ENCODE measurements at regions not wholly inside any gene's neighbourhood (a gene's known extent, or its start where the extent isn't known, plus 50 kb on each side); places are given as distances from the start of the nearest gene placed in this dataset.
"Not testable (repeated sequence)": the region's sequence is repeated elsewhere in the genome, so short reads cannot be mapped to it uniquely, and the experiment has no call there.

DNA sequence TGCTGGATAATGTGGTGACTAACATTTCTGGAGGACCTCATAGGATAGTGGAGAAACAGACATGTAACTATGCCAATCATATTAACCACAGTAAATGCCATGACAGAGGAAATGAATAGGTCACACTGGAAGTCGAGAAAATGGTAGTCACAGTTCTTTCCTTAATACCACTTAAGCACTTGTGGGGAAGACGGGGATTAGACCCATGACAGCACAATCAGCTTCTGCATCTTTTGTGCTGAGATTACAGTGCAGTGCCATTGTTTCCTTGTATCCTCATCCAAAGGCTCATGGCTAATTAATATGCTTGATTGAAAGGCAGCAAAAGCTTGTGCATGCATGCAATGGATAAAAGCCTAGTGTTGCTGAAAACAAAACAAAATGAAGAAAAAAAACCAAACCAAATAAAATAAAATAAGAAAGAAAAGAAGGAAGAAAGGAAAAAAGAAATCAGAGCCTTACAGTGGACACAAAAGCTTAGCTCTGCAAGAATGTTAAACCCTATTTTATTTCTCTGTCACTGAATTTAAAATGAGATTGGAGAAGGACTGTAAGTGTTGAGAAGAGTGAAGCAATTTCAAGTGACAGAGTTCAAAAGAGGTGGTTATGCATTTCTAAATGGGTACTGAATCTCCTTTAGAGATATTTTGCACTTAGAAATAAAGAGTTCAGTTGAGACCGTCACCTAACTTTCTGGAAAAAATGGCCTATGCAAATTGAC is 1011.9 kb downstream of the CDH8 start:
- Mint-ChIP-seq H3K9me3 (peaks cover 8% of the 10 kb centered on the region), H3K27ac (no peak overlapping the region), H3K4me1 (no peaks in the 10 kb centered on the region), H3K27me3 (no peaks in the 10 kb centered on the region), H3K4me3 (no peak overlapping the region), H3K36me3 (no peaks in the 10 kb centered on the region)
- no peak for ATAC-seq (ENCODE audit: low read depth)
- DNase-seq (ENCODE audit: low spot score in 2 of 2): no peak

DNA sequence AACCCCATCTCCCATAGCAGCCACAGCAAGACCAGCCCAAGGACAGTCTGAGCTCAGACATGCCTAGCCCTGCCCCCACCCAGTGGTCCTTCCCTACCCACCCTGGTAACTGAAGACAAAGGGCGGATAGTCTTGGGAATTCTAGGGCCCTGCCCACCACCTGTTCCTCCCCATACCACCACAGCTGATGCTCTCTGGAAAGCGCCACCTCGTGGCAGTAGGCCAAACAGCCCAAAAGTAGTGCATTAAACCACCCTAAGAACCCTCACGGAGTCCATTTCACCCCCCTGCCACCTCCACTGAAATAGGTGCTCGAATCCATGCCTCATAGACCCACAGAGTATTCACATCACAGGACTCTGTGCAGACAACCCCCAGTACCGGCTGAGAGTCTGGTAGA is 1021.4 kb downstream of the CDH8 start:
- ATAC-seq (ENCODE audit: low read depth): no peak
- H3K4me1 Mint-ChIP-seq: no peaks in the 10 kb centered on the region
- no peak overlapping the region for H3K4me3 Mint-ChIP-seq
- H3K27ac Mint-ChIP-seq: no peak overlapping the region
- no peaks in the 10 kb centered on the region for H3K27me3 Mint-ChIP-seq
- peaks cover 2% of the 10 kb centered on the region for H3K36me3 Mint-ChIP-seq
- peaks cover 10% of the 10 kb centered on the region for H3K9me3 Mint-ChIP-seq
- DNase-seq (ENCODE audit: low spot score in 2 of 2): no peak

DNA sequence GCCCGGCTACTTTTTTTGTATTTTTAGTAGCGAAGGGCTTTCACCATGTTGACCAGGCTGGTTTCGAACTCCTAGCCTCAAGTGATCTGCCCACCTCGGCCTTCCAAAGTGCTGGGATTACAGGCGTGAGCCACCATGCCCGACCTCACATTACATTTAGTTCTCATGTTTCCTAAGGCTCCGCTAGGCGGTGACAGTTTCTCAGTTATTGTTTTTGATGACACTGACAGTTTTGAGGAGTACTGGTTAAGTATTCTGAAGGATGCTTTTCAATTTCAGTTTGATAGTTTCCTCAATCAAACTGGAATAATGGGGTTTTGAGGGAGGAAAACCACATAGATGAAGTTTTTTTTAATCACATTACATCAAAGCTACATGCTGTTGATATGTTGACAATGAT is 1028.5 kb downstream of the CDH8 start:
- Mint-ChIP-seq H3K36me3 (no peaks in the 10 kb centered on the region), H3K9me3 (peaks cover 2% of the 10 kb centered on the region), H3K4me1 (no peaks in the 10 kb centered on the region), H3K27ac (no peak overlapping the region), H3K4me3 (no peak overlapping the region), H3K27me3 (no peaks in the 10 kb centered on the region)
- ATAC-seq (ENCODE audit: low read depth) (no peak), DNase-seq (ENCODE audit: low spot score in 2 of 2) (no peak)

DNA sequence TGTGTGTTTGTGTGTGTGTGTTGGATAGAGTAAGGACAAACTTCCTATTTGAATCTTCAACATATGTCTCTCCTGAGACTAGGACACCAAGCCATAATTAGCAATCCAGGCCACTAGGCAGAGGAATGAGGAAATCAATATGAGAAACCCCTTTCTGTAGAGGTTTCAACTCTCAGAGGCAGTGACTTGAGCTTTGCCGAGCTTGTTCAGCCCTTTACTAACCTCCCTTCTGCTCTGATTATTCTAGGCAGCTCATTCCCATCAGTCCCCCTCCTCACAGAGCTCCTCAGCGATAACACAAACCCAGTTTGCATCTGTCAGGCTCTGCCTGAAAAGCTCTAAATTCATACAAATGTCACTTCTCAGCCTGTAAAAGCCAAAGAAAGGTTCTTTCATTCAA is 1030.3 kb downstream of the CDH8 start:
- no peaks in the 10 kb centered on the region for H3K36me3 Mint-ChIP-seq

DNA sequence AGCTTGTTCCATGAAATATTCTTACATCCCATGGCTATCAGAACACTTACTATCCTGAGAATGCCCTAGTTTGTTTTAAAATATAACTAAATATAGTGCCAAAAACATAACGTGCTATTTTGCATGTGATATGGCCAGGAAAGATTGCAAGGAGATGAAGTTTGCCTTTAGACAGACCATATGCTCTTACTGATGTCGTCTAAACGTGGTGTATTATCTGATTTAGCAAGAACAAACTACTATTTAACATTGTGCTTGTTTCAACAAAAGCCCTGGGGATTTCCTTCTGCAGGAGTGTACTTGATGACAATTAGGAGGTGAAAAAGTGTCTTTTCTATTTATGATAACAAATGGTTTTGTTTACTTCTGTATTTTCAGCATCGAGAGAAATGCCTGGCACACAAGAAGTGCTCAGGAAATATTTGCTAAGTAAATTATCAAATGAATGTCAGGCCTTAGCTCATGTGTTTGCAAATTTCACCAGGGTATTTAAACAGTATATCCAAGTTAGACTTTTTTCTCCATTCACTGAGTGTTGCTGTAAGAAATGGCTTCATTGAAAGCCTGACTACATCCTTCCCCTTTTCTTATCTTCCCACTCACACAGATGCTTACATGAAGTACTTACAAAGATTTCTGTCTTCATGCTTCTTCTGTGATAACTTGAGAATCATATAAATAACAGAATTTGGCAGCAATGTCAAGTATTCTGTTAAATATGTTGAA is 1033.6 kb downstream of the CDH8 start:
- H3K4me1 Mint-ChIP-seq: no peaks in the 10 kb centered on the region
- no peak overlapping the region for H3K4me3 Mint-ChIP-seq
- H3K36me3 Mint-ChIP-seq: no peaks in the 10 kb centered on the region
- H3K27me3 Mint-ChIP-seq: no peaks in the 10 kb centered on the region
- ATAC-seq (ENCODE audit: low read depth): no peak
- no peak for DNase-seq (ENCODE audit: low spot score in 2 of 2)
- peaks cover 2% of the 10 kb centered on the region for H3K9me3 Mint-ChIP-seq
- H3K27ac Mint-ChIP-seq: no peak overlapping the region

More for the DNA sequence above, 1030.3 kb downstream of the CDH8 start:
- Mint-ChIP-seq H3K4me3 (no peak overlapping the region), H3K9me3 (peaks cover 2% of the 10 kb centered on the region), H3K27me3 (no peaks in the 10 kb centered on the region), H3K27ac (no peak overlapping the region), H3K4me1 (no peaks in the 10 kb centered on the region)
- DNase-seq (ENCODE audit: low spot score in 2 of 2): no peak
- ATAC-seq (ENCODE audit: low read depth): no peak

DNA sequence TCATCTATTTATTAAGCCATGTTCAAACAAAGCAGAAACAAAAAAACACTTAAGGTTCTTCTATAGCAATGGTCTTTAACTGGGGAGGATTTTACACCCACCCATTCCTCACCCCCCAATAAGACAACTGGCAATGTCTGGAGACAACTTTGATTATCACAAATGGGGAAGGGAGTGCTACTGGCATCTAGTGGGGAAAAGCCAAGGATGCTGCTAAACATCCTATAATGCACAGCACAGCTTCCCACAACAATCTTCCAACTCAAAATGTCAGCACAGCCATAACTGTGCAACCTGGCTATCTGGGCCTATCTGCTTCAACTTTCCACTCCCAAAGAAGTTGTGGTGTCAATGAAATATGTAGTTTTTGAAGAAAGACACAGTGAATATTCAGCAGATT is 1044.4 kb downstream of the CDH8 start:
- H3K27me3 Mint-ChIP-seq: no peaks in the 10 kb centered on the region
- no peaks in the 10 kb centered on the region for H3K36me3 Mint-ChIP-seq
- H3K4me1 Mint-ChIP-seq: no peaks in the 10 kb centered on the region
- no peak overlapping the region for H3K4me3 Mint-ChIP-seq
- no peak for DNase-seq (ENCODE audit: low spot score in 2 of 2)
- H3K27ac Mint-ChIP-seq: no peak overlapping the region
- peaks cover 6% of the 10 kb centered on the region for H3K9me3 Mint-ChIP-seq
- ATAC-seq (ENCODE audit: low read depth): no peak

DNA sequence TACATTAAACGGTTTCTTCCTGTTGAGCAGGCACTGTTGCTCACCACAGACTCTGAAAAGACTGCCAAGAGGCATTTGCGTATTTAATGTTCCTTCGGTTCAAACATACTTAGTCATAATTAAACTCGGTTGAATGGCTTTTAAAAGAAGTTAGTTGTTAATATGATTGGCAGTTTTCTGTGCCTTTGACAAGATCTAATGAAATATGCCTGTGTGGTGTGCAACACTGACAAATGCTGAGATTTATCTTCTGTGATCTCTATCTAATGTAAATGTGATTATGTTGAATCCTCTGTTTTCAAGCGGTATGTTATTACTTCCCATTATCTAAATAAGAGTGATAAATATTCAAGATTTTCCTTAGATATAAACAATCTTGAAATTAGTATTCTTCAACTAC is 1046.6 kb downstream of the CDH8 start:
- no peak for ATAC-seq (ENCODE audit: low read depth)
- Mint-ChIP-seq H3K27me3 (no peaks in the 10 kb centered on the region), H3K36me3 (no peaks in the 10 kb centered on the region), H3K27ac (no peak overlapping the region), H3K4me3 (no peak overlapping the region), H3K4me1 (no peaks in the 10 kb centered on the region), H3K9me3 (peaks cover 4% of the 10 kb centered on the region)
- no peak for DNase-seq (ENCODE audit: low spot score in 2 of 2)

DNA sequence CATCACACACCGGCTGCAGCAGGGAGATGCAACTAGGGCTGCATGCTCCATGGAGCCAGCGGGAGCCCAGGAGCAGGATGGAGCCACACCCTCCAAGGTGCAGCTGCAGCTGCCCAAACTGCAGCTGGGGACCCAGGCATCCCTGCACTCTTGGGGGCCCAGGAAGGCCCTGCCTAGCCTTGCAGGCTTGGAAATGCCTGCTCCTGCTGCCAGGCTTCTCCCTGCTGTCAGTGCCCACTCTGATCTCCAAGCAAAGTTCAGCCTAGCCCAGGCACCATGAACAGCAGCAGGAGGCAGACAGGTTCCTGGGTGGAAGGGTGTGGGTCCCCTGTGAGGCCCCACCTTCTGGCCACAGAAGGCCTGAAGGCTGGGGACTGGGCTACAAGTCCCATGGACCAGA is 1057.1 kb downstream of the CDH8 start:
- H3K27me3 Mint-ChIP-seq: no peaks in the 10 kb centered on the region
- H3K9me3 Mint-ChIP-seq: peaks cover 5% of the 10 kb centered on the region
- ATAC-seq (ENCODE audit: low read depth) (no peak), DNase-seq (ENCODE audit: low spot score in 2 of 2) (no peak)
- H3K4me3 Mint-ChIP-seq: no peak overlapping the region
- no peaks in the 10 kb centered on the region for H3K4me1 Mint-ChIP-seq
- H3K36me3 Mint-ChIP-seq: no peaks in the 10 kb centered on the region
- no peak overlapping the region for H3K27ac Mint-ChIP-seq

DNA sequence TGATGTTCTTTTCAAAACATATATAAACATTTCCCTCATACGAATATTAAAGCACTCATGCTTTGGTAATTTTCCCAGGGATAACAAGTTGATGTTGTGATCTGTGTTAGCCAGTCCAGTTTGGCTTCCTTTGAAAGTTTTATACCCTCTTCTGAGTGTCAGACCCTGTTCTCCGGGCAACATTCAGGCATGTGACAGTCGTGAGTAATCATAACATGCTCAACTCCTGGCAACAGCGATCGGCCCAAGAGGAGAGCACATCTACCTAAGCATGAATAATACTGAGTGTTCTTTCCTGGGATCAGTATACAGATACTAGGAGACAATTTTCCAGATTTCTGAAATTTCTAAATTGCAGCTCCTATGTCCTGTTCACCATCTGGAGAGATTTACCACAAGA is 1086.4 kb downstream of the CDH8 start:
- Mint-ChIP-seq H3K36me3 (no peaks in the 10 kb centered on the region), H3K9me3 (peaks cover 10% of the 10 kb centered on the region), H3K4me3 (no peak overlapping the region), H3K27me3 (no peaks in the 10 kb centered on the region), H3K27ac (no peak overlapping the region), H3K4me1 (no peaks in the 10 kb centered on the region)
- no peak for ATAC-seq (ENCODE audit: low read depth)
- no peak for DNase-seq (ENCODE audit: low spot score in 2 of 2)

DNA sequence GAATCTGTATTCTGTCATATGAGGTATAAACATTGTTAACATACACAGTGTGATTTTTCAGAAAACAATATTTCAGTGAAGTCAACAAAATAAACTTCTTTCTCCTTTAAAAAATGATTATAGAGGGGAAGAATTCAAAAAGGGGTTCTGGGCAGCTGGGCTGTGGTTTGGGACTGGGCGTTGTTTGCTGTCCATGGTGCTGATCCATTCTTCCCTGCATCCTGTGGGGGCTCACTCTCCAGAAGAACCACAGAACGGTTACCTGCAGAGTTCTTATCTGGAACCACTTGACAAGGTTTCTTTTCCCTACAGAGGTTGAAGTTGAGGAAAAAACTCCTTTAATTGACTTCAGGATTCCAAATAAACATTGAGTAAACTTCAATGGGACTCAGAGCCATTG is 1091.0 kb downstream of the CDH8 start:
- DNase-seq (ENCODE audit: low spot score in 2 of 2): no peak

DNA sequence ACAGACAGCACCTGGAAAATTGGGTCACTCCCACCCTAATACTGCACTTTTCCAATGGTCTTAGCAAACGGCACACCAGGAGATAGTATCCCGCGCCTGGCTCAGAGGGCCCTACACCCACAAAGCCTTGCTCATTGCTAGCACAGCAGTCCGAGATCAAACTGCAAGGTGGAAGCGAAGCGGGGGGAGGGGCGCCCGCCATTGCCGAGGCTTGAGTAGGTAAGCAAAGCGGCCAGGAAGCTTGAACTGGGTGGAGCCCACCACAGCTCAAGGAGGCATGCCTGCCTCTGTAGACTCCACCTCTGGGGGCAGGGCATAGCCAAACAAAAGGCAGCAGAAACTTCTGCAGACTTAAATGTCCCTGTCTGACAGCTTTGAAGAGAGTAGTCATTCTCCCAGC is 1100.0 kb downstream of the CDH8 start:
- H3K27me3 Mint-ChIP-seq; DNase-seq (ENCODE audit: low spot score in 2 of 2); H3K9me3 Mint-ChIP-seq; H3K4me3 Mint-ChIP-seq; ATAC-seq (ENCODE audit: low read depth); H3K27ac Mint-ChIP-seq; H3K36me3 Mint-ChIP-seq; H3K4me1 Mint-ChIP-seq: not testable (repeated sequence)

More for the DNA sequence above, 1091.0 kb downstream of the CDH8 start:
- H3K9me3 Mint-ChIP-seq: peaks cover 3% of the 10 kb centered on the region
- no peaks in the 10 kb centered on the region for H3K27me3 Mint-ChIP-seq
- no peak overlapping the region for H3K4me3 Mint-ChIP-seq
- H3K27ac Mint-ChIP-seq: no peak overlapping the region
- no peaks in the 10 kb centered on the region for H3K4me1 Mint-ChIP-seq
- no peaks in the 10 kb centered on the region for H3K36me3 Mint-ChIP-seq
- no peak for ATAC-seq (ENCODE audit: low read depth)

DNA sequence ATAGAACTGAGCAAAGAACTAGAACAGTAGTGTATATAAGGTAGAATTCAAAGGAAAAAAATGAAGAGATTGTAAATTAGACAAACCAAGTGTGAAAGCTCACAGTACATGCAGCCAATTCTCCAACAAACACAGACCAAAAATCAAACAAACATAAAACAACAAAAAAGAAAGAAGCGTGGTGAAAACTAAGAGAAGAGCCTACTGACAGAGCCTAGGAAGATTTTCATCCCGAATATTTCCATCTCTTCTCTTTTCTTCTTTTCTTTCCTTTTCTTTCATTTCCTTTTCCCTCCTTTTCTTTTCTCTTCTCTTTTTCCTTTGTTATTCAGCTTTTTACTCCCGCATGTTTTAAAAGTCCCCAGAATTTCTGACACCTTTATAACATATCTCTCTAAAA is 1103.6 kb downstream of the CDH8 start:
- Mint-ChIP-seq H3K4me1 (no peaks in the 10 kb centered on the region), H3K36me3 (no peaks in the 10 kb centered on the region), H3K27me3 (no peaks in the 10 kb centered on the region), H3K4me3 (no peak overlapping the region), H3K9me3 (peaks cover 3% of the 10 kb centered on the region), H3K27ac (no peak overlapping the region)
- DNase-seq (ENCODE audit: low spot score in 2 of 2): no peak
- ATAC-seq (ENCODE audit: low read depth): no peak

DNA sequence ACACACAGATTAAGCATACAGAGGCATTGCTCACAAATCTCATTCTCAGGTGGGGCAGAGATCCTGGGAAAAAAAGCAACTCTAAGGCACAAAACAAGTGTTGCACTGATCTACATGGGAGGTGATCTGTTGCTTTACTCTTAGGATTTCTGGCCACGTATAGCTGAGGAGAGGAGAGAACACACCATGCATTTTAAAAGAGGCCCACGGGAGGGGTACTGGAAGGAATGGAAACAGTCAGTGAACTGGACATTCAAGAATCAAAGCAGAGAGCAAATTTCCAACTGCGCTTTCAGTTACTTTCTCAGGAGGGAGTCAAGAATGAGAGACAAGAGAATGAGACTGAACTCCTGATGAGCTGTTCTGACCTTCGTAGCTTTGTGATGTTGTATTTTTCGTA is 1105.9 kb downstream of the CDH8 start:
- Mint-ChIP-seq H3K9me3 (peaks cover 6% of the 10 kb centered on the region), H3K36me3 (no peaks in the 10 kb centered on the region), H3K4me3 (no peak overlapping the region), H3K27ac (no peak overlapping the region), H3K27me3 (no peaks in the 10 kb centered on the region), H3K4me1 (no peaks in the 10 kb centered on the region)
- no peak for DNase-seq (ENCODE audit: low spot score in 2 of 2)
- no peak for ATAC-seq (ENCODE audit: low read depth)

DNA sequence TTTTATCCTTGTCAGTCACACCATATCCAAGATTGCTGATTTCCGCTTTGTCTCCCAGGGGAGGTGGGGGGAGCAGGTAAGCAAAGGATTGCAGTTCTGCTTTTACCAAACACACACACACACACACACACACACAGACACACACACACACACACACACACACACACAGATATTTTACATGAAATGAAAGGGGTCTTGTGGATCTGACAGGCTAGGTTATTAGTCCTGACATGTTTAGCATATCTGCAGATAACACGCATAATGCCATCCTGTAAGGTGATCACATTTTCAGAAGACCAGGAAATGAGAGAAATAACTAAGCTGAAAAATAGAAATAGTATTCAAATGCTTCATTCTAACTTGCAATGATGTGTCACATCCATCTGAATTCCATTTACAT is 1113.3 kb downstream of the CDH8 start:
- H3K4me3 Mint-ChIP-seq: no peak overlapping the region
- DNase-seq (ENCODE audit: low spot score in 2 of 2): no peak
- no peak for ATAC-seq (ENCODE audit: low read depth)
- no peaks in the 10 kb centered on the region for H3K4me1 Mint-ChIP-seq
- no peaks in the 10 kb centered on the region for H3K36me3 Mint-ChIP-seq
- peaks cover 8% of the 10 kb centered on the region for H3K9me3 Mint-ChIP-seq
- no peaks in the 10 kb centered on the region for H3K27me3 Mint-ChIP-seq
- H3K27ac Mint-ChIP-seq: no peak overlapping the region

DNA sequence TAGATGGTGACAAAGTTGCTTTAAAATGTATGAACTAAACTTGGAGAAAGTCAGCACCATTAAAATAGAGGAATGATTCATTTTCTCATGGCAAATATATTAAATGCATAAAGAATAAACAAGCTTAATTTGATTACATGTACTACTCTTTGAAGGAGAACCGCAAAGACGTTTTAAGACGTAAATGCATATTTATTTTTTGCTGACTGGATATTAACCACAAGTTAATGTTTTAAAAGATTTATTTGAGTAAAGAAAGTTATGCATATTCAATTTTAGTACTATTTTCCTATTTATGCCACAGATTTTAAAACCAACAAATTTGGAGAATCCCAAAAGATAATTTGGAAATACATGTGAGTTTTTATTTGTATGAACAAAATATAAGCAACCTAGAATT is 1121.9 kb downstream of the CDH8 start:
- Mint-ChIP-seq H3K27me3 (no peaks in the 10 kb centered on the region), H3K36me3 (no peaks in the 10 kb centered on the region), H3K27ac (no peak overlapping the region), H3K4me3 (no peak overlapping the region), H3K4me1 (no peaks in the 10 kb centered on the region), H3K9me3 (peaks cover 8% of the 10 kb centered on the region)
- DNase-seq (ENCODE audit: low spot score in 2 of 2): no peak
- ATAC-seq (ENCODE audit: low read depth): no peak

Data from memory B cell (primary cell).